ENCODE measurements at regions not wholly inside any gene's neighbourhood (a gene's known extent, or its start where the extent isn't known, plus 50 kb on each side); places are given as distances from the start of the nearest gene placed in this dataset.

DNA sequence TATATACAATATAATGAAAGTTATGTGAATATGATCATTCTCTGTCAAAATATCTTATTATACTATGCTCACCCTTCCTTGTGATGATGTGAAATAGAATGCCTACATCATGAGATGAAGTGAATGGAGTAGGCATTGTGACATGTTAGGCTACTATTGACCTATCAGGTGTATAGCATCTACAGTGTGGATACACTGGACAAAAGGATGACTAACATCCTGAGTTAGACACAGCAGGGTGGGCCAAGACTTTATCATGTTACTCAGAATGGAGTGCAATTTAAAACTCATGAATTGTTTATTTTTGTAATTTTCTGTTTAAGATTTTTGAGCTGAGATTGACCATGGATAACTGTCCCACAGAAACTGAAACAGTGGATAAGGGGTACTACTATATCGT lies 53.4 kb upstream of the NAV3 start:
- H3K27me3 ChIP-seq (ENCODE audit: control insufficient read depth in 1 of 2, insufficient read depth in 2 of 2, low read length in 1 of 2), result no peaks in the 10 kb centered on the region

DNA sequence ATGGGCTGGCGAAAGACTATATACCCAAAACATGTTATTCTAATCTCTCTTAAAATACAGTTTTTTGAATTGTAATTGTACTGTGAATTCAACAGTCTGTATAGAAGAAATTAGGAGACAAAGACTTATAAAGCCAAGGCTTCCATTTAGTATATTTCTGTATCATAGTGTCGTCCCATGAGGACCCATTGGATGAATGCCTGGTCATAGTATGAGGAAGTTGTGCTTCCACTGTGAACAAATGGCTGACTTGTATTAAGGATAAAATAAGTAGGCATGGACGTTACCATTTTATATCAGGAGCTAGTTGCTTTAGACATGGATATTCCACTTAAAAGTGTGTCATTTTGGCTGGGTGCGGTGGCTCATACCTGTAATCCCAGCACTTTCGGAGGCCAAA lies 55.9 kb upstream of the NAV3 start:
- DNase-seq (no peak), ATAC-seq (ENCODE audit: low FRiP score) (no peak)
- Histone ChIP-seq H3K27me3 (ENCODE audit: control insufficient read depth in 1 of 2, insufficient read depth in 2 of 2, low read length in 1 of 2) (no peaks in the 10 kb centered on the region), H3K36me3 (ENCODE audit: control insufficient read depth in 1 of 2, insufficient read depth in 2 of 2, low read length in 1 of 2) (no peaks in the 10 kb centered on the region), H3K4me3 (ENCODE audit: low read length in 2 of 2) (no peak overlapping the region), H3K9me3 (ENCODE audit: control insufficient read depth, low read length) (no peaks in the 10 kb centered on the region), H3K4me1 (ENCODE audit: control insufficient read depth in 1 of 2, insufficient read depth in 2 of 2, low read length in 2 of 2) (no peaks in the 10 kb centered on the region), H3K27ac (ENCODE audit: low read depth in 1 of 2, low read length in 2 of 2) (no peak overlapping the region)
- 81 to 85% methylated on average over 5 of the region's 5 CpGs for WGBS, 2 donors
- intact Hi-C loops (cut with DNase I), result no loop called here

More for the DNA sequence above, 53.4 kb upstream of the NAV3 start:
- WGBS, 2 donors, result 92 to 95% methylated on average over 1 of the region's 1 CpG
- H3K4me3 ChIP-seq (ENCODE audit: low read length in 2 of 2), result no peak overlapping the region
- no peaks in the 10 kb centered on the region for H3K4me1 ChIP-seq (ENCODE audit: control insufficient read depth in 1 of 2, insufficient read depth in 2 of 2, low read length in 2 of 2)
- H3K9me3 ChIP-seq (ENCODE audit: control insufficient read depth, low read length), result no peaks in the 10 kb centered on the region
- DNase-seq (no peak), ATAC-seq (ENCODE audit: low FRiP score) (no peak)
- no peaks in the 10 kb centered on the region for H3K36me3 ChIP-seq (ENCODE audit: control insufficient read depth in 1 of 2, insufficient read depth in 2 of 2, low read length in 1 of 2)
- intact Hi-C loops (cut with DNase I), result no loop called here
- no peak overlapping the region for H3K27ac ChIP-seq (ENCODE audit: low read depth in 1 of 2, low read length in 2 of 2)

DNA sequence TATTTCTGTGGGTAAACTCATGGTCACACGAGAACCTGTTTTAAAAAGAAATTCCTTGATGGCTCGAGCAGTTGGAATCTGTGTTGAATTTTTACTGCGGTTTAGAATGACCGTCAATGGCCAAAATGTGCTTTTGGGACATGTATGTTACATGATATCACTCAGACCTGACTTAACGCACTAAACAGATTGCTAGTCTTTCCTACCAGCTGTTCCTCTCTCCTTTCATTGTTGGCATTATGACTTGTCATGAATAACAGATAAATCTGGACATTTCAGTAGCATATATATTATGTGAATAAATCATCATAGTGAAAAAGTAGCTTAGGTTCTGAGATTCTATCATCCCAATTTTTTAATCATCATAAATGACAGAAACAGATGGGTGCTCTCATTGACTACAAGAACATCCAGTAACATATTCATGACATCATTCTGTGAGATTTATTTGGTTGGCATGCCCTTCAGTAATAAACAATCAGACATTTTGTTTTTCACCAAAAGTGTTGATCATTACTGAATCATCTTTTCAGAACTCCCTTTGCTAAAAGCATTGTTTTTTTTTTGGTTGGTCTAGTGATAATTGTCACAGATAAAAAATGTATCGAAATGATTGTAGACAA lies 57.9 kb upstream of the NAV3 start:
- intact Hi-C loops (cut with DNase I), result no loop called here

DNA sequence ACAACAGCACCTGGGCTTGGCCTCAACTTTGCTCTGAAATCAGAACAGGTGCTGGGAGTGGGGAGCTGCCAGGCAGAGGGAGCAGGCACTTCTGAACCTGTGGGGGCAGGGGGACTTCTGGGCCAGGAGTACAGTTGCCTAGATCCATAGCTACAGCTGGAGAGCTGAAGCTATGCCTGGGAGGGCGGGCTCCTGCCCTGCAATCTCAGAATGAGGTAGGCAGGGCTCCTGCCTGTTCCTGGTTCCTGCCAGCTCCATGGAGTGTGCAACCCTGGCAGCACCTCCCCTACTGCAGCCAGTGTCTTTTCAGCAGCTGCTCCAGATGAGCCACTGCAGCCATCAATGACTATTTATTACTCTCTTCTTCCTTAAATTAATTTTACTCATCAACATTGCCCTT lies 62.1 kb upstream of the NAV3 start:
- no peaks in the 10 kb centered on the region for H3K36me3 ChIP-seq (ENCODE audit: control insufficient read depth in 1 of 2, insufficient read depth in 2 of 2, low read length in 1 of 2)
- no peaks in the 10 kb centered on the region for H3K4me1 ChIP-seq (ENCODE audit: control insufficient read depth in 1 of 2, insufficient read depth in 2 of 2, low read length in 2 of 2)
- no peaks in the 10 kb centered on the region for H3K9me3 ChIP-seq (ENCODE audit: control insufficient read depth, low read length)
- DNase-seq, result no peak
- 71 to 74% methylated on average over 1 of the region's 1 CpG for WGBS, 2 donors
- H3K4me3 ChIP-seq (ENCODE audit: low read length in 2 of 2), result no peak overlapping the region
- ATAC-seq (ENCODE audit: low FRiP score), result no peak
- H3K27ac ChIP-seq (ENCODE audit: low read depth in 1 of 2, low read length in 2 of 2), result no peak overlapping the region
- H3K27me3 ChIP-seq (ENCODE audit: control insufficient read depth in 1 of 2, insufficient read depth in 2 of 2, low read length in 1 of 2), result no peaks in the 10 kb centered on the region
- intact Hi-C loops (cut with DNase I), result no loop called here

More for the DNA sequence above, 57.9 kb upstream of the NAV3 start:
- Histone ChIP-seq H3K4me3 (ENCODE audit: low read length in 2 of 2) (no peak overlapping the region), H3K4me1 (ENCODE audit: control insufficient read depth in 1 of 2, insufficient read depth in 2 of 2, low read length in 2 of 2) (no peaks in the 10 kb centered on the region), H3K27ac (ENCODE audit: low read depth in 1 of 2, low read length in 2 of 2) (no peak overlapping the region), H3K36me3 (ENCODE audit: control insufficient read depth in 1 of 2, insufficient read depth in 2 of 2, low read length in 1 of 2) (no peaks in the 10 kb centered on the region), H3K27me3 (ENCODE audit: control insufficient read depth in 1 of 2, insufficient read depth in 2 of 2, low read length in 1 of 2) (no peaks in the 10 kb centered on the region), H3K9me3 (ENCODE audit: control insufficient read depth, low read length) (no peaks in the 10 kb centered on the region)
- no peak for ATAC-seq (ENCODE audit: low FRiP score)
- WGBS, 2 donors, result 59 to 65% methylated on average over 6 of the region's 6 CpGs
- no peak for DNase-seq

DNA sequence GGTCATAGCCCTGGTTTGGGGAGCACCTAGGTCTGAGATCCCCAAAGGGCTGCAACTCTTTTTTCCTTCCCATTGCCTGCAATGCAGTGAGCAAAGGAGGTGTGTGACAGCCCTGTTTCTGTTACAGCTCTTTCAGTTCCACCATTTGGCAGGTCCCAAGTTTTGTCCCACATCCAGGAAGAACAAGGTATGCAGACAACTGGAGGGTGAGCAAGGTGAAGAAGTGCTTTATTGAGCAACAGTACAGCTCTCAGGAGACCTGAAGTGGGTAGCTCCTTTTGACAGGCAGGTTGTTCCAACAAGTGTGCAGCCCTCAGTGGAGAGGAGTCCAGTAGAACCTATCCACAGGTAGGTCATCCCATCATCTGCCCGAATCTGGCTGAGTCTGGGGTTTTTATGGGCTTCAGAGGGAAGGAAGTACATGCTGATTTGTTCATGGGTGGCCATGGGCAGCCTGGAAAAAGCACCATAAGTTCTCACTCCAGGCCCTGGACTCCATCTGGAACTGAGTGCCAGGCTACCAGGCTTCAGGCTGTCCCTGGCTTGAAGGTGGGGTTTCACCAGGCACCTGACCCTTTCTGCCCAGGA lies 62.8 kb upstream of the NAV3 start:
- H3K4me1 ChIP-seq (ENCODE audit: control insufficient read depth in 1 of 2, insufficient read depth in 2 of 2, low read length in 2 of 2), result no peaks in the 10 kb centered on the region
- DNase-seq, result no peak
- H3K36me3 ChIP-seq (ENCODE audit: control insufficient read depth in 1 of 2, insufficient read depth in 2 of 2, low read length in 1 of 2), result no peaks in the 10 kb centered on the region
- no peak overlapping the region for H3K27ac ChIP-seq (ENCODE audit: low read depth in 1 of 2, low read length in 2 of 2)
- ATAC-seq (ENCODE audit: low FRiP score), result no peak
- no peaks in the 10 kb centered on the region for H3K9me3 ChIP-seq (ENCODE audit: control insufficient read depth, low read length)
- WGBS, 2 donors, result 82 to 83% methylated on average over 1 of the region's 1 CpG
- intact Hi-C loops (cut with DNase I), result no loop called here
- no peak overlapping the region for H3K4me3 ChIP-seq (ENCODE audit: low read length in 2 of 2)
- H3K27me3 ChIP-seq (ENCODE audit: control insufficient read depth in 1 of 2, insufficient read depth in 2 of 2, low read length in 1 of 2), result no peaks in the 10 kb centered on the region

DNA sequence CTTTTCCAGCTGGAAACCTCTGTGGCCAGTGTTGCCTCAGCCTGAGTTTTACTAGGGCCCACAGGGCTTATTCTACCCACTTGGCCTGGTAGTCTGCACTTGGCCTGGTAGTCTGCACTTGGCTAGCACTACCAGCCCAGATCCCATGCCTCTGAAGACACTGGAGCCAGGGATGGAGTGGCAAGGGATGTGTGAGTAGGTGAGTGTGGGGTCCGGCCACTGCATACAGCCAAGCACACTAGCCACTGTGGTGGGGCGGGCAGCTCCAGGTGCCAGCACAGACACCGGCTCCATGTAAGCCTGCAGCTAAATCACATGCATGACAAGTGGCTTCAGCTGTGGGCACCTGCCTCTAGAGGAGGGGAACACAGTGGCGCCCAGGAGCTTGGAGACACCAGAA lies 63.4 kb upstream of the NAV3 start:
- ATAC-seq (ENCODE audit: low FRiP score), result no peak
- no peak overlapping the region for H3K27ac ChIP-seq (ENCODE audit: low read depth in 1 of 2, low read length in 2 of 2)
- WGBS, 2 donors, result 95 to 96% methylated on average over 4 of the region's 4 CpGs

DNA sequence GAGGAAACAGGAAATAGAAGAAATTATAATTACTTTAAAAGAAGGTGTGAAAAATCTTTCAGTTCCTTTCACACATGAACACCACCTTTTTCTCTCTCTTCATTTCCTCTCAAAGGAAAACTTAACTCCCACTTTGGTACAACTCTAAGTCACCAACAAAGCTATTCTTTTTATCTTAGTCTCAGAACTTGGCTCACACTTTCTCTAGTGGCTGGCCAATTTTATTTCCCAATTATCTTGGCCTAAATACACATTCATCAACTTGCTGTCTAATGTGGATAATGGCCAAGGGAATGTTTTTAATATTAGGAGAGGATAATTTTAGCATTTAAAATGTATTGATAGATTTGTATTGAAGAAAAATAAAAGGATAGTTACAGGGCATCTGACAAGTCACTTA lies 64.5 kb upstream of the NAV3 start:
- H3K4me1 ChIP-seq (ENCODE audit: control insufficient read depth in 1 of 2, insufficient read depth in 2 of 2, low read length in 2 of 2), result no peaks in the 10 kb centered on the region
- no peak overlapping the region for H3K27ac ChIP-seq (ENCODE audit: low read depth in 1 of 2, low read length in 2 of 2)
- DNase-seq (no peak), ATAC-seq (ENCODE audit: low FRiP score) (peak; percentile 29)
- H3K27me3 ChIP-seq (ENCODE audit: control insufficient read depth in 1 of 2, insufficient read depth in 2 of 2, low read length in 1 of 2), result no peaks in the 10 kb centered on the region
- no peaks in the 10 kb centered on the region for H3K36me3 ChIP-seq (ENCODE audit: control insufficient read depth in 1 of 2, insufficient read depth in 2 of 2, low read length in 1 of 2)
- no peaks in the 10 kb centered on the region for H3K9me3 ChIP-seq (ENCODE audit: control insufficient read depth, low read length)
- no peak overlapping the region for H3K4me3 ChIP-seq (ENCODE audit: low read length in 2 of 2)
- intact Hi-C loops (cut with DNase I), result no loop called here

More for the DNA sequence above, 63.4 kb upstream of the NAV3 start:
- Histone ChIP-seq H3K36me3 (ENCODE audit: control insufficient read depth in 1 of 2, insufficient read depth in 2 of 2, low read length in 1 of 2) (no peaks in the 10 kb centered on the region), H3K27me3 (ENCODE audit: control insufficient read depth in 1 of 2, insufficient read depth in 2 of 2, low read length in 1 of 2) (no peaks in the 10 kb centered on the region), H3K4me1 (ENCODE audit: control insufficient read depth in 1 of 2, insufficient read depth in 2 of 2, low read length in 2 of 2) (no peaks in the 10 kb centered on the region), H3K9me3 (ENCODE audit: control insufficient read depth, low read length) (no peaks in the 10 kb centered on the region), H3K4me3 (ENCODE audit: low read length in 2 of 2) (no peak overlapping the region)
- intact Hi-C loops (cut with DNase I), result no loop called here
- DNase-seq, result no peak

DNA sequence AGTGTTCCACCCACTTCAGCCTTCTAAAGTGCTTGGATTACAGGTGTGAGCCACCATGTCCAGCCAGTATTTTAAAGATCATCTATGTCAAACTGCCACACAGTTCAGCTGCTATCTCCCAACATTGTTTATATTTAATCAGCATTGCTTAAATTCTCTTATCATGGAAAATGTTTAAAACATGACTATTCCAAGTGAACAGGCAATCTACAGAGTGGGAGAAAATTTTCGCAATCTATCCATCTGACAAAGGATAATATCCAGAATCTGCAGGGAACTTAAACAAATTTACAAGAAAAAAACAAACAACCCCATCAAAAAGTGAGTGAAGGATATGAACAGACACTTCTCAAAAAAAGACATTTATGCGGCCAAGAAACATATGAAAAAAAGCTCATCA lies 69.4 kb upstream of the NAV3 start:
- ATAC-seq (ENCODE audit: low FRiP score), result no peak
- no peaks in the 10 kb centered on the region for H3K36me3 ChIP-seq (ENCODE audit: control insufficient read depth in 1 of 2, insufficient read depth in 2 of 2, low read length in 1 of 2)
- no peak for DNase-seq
- 94% methylated on average over 2 of the region's 2 CpGs for WGBS, 2 donors
- H3K9me3 ChIP-seq (ENCODE audit: control insufficient read depth, low read length), result no peaks in the 10 kb centered on the region
- no peak overlapping the region for H3K27ac ChIP-seq (ENCODE audit: low read depth in 1 of 2, low read length in 2 of 2)
- H3K4me3 ChIP-seq (ENCODE audit: low read length in 2 of 2), result no peak overlapping the region
- H3K27me3 ChIP-seq (ENCODE audit: control insufficient read depth in 1 of 2, insufficient read depth in 2 of 2, low read length in 1 of 2), result no peaks in the 10 kb centered on the region
- intact Hi-C loops (cut with DNase I), result no loop called here
- H3K4me1 ChIP-seq (ENCODE audit: control insufficient read depth in 1 of 2, insufficient read depth in 2 of 2, low read length in 2 of 2), result no peaks in the 10 kb centered on the region

DNA sequence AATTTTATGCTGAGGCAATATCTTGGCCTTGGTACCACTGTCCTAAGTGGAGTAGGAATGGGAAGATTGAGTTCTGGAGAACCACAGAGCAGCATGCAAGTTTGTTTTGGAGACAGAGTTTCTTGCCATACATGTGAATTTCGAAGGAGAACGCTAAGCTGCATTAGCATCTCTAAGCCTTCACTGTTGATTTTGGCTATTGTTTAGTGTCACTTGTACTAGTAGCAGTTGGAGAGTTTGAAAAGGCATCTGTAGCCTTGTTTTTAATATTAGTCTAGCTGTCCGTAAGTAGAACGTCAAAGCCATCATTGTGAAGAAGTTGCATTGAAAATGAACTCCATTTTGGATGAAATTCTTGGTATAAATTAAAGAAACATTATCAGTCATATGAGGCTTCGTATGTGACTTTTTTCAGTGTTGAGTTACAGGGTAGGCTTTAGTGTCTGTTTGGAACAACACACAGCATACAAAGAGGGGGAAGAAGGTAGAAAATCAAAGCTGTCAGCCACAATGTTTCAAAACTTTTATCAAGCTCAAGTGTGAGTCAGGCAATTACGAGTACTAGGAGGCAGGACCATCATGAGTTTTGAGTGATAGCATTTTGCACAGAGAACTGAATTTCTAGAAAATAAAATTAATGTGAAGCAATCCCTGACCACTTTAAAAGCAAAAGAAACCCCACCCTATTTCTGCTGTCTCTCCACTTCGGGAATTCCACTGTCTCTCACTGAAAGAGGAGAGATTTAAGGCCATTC lies 70.2 kb upstream of the NAV3 start:
- Histone ChIP-seq H3K4me1 (ENCODE audit: control insufficient read depth in 1 of 2, insufficient read depth in 2 of 2, low read length in 2 of 2) (no peaks in the 10 kb centered on the region), H3K27ac (ENCODE audit: low read depth in 1 of 2, low read length in 2 of 2) (no peak overlapping the region), H3K4me3 (ENCODE audit: low read length in 2 of 2) (no peak overlapping the region), H3K9me3 (ENCODE audit: control insufficient read depth, low read length) (no peaks in the 10 kb centered on the region), H3K27me3 (ENCODE audit: control insufficient read depth in 1 of 2, insufficient read depth in 2 of 2, low read length in 1 of 2) (no peaks in the 10 kb centered on the region), H3K36me3 (ENCODE audit: control insufficient read depth in 1 of 2, insufficient read depth in 2 of 2, low read length in 1 of 2) (no peaks in the 10 kb centered on the region)
- no peak for ATAC-seq (ENCODE audit: low FRiP score)
- intact Hi-C loops (cut with DNase I), result no loop called here
- no peak for DNase-seq
- WGBS, 2 donors, result 44 to 55% methylated on average over 7 of the region's 7 CpGs
